Activated T-cell treated with anti-CD3 and anti-CD28 coated beads, Interleukin-2, amount 50 U/mL, for 4 hours (primary cell): ENCODE measurements at regions not wholly inside any gene's neighbourhood (a gene's known extent, or its start where the extent isn't known, plus 50 kb on each side); places are given as distances from the start of the nearest gene placed in this dataset.
"Not testable (repeated sequence)": the region's sequence is repeated elsewhere in the genome, so short reads cannot be mapped to it uniquely, and the experiment has no call there.

Source experiments
- ATAC-seq, 2 donors: fragments of 200-7000 bp; cut with Tn5 transposase; one replicate each; pipeline ENCODE4 v1.10.0; 2021
- DNase-seq: peaks from one replicate; pipeline ENCODE4 v3.0.0-alpha.2; 2020
- H3K27me3 Mint-ChIP-seq: one replicate; pipeline ENCODE4 v1.8.0; 2021; ENCODE audit warnings: low read depth, mixed read lengths
- H3K36me3 Mint-ChIP-seq: one replicate; pipeline ENCODE4 v1.8.0; 2022; ENCODE audit warnings: mixed read lengths; ENCODE audit not compliant: insufficient read depth
- H3K4me1 Mint-ChIP-seq: one replicate; pipeline ENCODE4 v1.8.0; 2021; ENCODE audit warnings: low read depth, mixed read lengths
- H3K4me3 Mint-ChIP-seq: one replicate; pipeline ENCODE4 v1.8.0; 2021; ENCODE audit warnings: mild to moderate bottlenecking, moderate library complexity, mixed read lengths
- H3K9me3 Mint-ChIP-seq: one replicate; pipeline ENCODE4 v1.8.0; 2021; ENCODE audit warnings: mixed read lengths

- Mint-ChIP-seq H3K27me3 (no peaks in the 10 kb centered on the region), H3K9me3 (peaks cover 7% of the 10 kb centered on the region), H3K36me3 (no peaks in the 10 kb centered on the region), H3K4me1 (no peaks in the 10 kb centered on the region), H3K4me3 (no peak overlapping the region)
- ATAC-seq, result no peak
- DNase-seq, result no peak
These were observed 166.4 kb downstream of the TRIML1 start for GRCh38 chr4:188305690-188306089.

GRCh38 chr4:188307591-188307990 is 168.3 kb downstream of the TRIML1 start:
- Mint-ChIP-seq H3K9me3 (peaks cover 4% of the 10 kb centered on the region), H3K4me1 (no peaks in the 10 kb centered on the region), H3K4me3 (no peak overlapping the region), H3K36me3 (no peaks in the 10 kb centered on the region), H3K27me3 (no peaks in the 10 kb centered on the region)
- ATAC-seq, result no peak
- DNase-seq, result no peak

- H3K4me1 Mint-ChIP-seq, result no peaks in the 10 kb centered on the region
- ATAC-seq (no peak), DNase-seq (no peak)
- H3K9me3 Mint-ChIP-seq, result peaks cover 4% of the 10 kb centered on the region
- H3K27me3 Mint-ChIP-seq, result no peaks in the 10 kb centered on the region
- H3K36me3 Mint-ChIP-seq, result no peaks in the 10 kb centered on the region
- H3K4me3 Mint-ChIP-seq, result no peak overlapping the region
These were observed 168.9 kb downstream of the TRIML1 start for GRCh38 chr4:188308142-188308541.

- H3K4me1 Mint-ChIP-seq, result no peaks in the 10 kb centered on the region
- H3K36me3 Mint-ChIP-seq, result no peaks in the 10 kb centered on the region
- no peak for ATAC-seq
- H3K4me3 Mint-ChIP-seq, result no peak overlapping the region
- DNase-seq, result no peak
- H3K27me3 Mint-ChIP-seq, result no peaks in the 10 kb centered on the region
- peaks cover 9% of the 10 kb centered on the region for H3K9me3 Mint-ChIP-seq
These were observed 177.2 kb downstream of the TRIML1 start for GRCh38 chr4:188316391-188316790.

- Mint-ChIP-seq H3K27me3 (no peaks in the 10 kb centered on the region), H3K9me3 (peaks cover 6% of the 10 kb centered on the region), H3K36me3 (no peaks in the 10 kb centered on the region), H3K4me1 (no peaks in the 10 kb centered on the region), H3K4me3 (no peak overlapping the region)
- no peak for DNase-seq
- no peak for ATAC-seq
These were observed 189.7 kb downstream of the TRIML1 start for GRCh38 chr4:188328966-188329365.

- Mint-ChIP-seq H3K36me3 (no peaks in the 10 kb centered on the region), H3K27me3 (no peaks in the 10 kb centered on the region), H3K4me1 (no peaks in the 10 kb centered on the region), H3K4me3 (no peak overlapping the region), H3K9me3 (peaks cover 6% of the 10 kb centered on the region)
- ATAC-seq, result no peak
- no peak for DNase-seq
These were observed 190.3 kb downstream of the TRIML1 start for GRCh38 chr4:188329521-188329920.

GRCh38 chr4:188332265-188332664 is 193.0 kb downstream of the TRIML1 start:
- H3K36me3 Mint-ChIP-seq, result no peaks in the 10 kb centered on the region
- DNase-seq, result no peak
- no peaks in the 10 kb centered on the region for H3K27me3 Mint-ChIP-seq
- no peaks in the 10 kb centered on the region for H3K4me1 Mint-ChIP-seq
- no peak overlapping the region for H3K4me3 Mint-ChIP-seq
- H3K9me3 Mint-ChIP-seq, result peaks cover 14% of the 10 kb centered on the region
- ATAC-seq, result no peak

GRCh38 chr4:188336891-188337290 is 197.7 kb downstream of the TRIML1 start:
- DNase-seq, result no peak
- H3K27me3 Mint-ChIP-seq, result no peaks in the 10 kb centered on the region
- no peaks in the 10 kb centered on the region for H3K36me3 Mint-ChIP-seq
- H3K4me3 Mint-ChIP-seq, result no peak overlapping the region
- H3K9me3 Mint-ChIP-seq, result peaks cover 15% of the 10 kb centered on the region
- no peak for ATAC-seq
- H3K4me1 Mint-ChIP-seq, result no peaks in the 10 kb centered on the region

GRCh38 chr4:188341428-188341827 is 202.2 kb downstream of the TRIML1 start:
- Mint-ChIP-seq H3K27me3 (no peaks in the 10 kb centered on the region), H3K9me3 (peaks cover 18% of the 10 kb centered on the region), H3K4me1 (no peaks in the 10 kb centered on the region), H3K4me3 (no peak overlapping the region), H3K36me3 (no peaks in the 10 kb centered on the region)
- DNase-seq, result no peak
- ATAC-seq, result no peak

- H3K27me3 Mint-ChIP-seq, result no peaks in the 10 kb centered on the region
- H3K4me1 Mint-ChIP-seq, result no peaks in the 10 kb centered on the region
- H3K36me3 Mint-ChIP-seq, result no peaks in the 10 kb centered on the region
- no peak for DNase-seq
- peaks cover 22% of the 10 kb centered on the region for H3K9me3 Mint-ChIP-seq
- ATAC-seq, result no peak
- H3K4me3 Mint-ChIP-seq, result no peak overlapping the region
These were observed 207.0 kb downstream of the TRIML1 start for GRCh38 chr4:188346171-188346809.

- no peak overlapping the region for H3K4me3 Mint-ChIP-seq
- H3K9me3 Mint-ChIP-seq, result peaks cover 25% of the 10 kb centered on the region
- DNase-seq (no peak), ATAC-seq (no peak)
- no peaks in the 10 kb centered on the region for H3K4me1 Mint-ChIP-seq
- H3K27me3 Mint-ChIP-seq, result no peaks in the 10 kb centered on the region
- no peaks in the 10 kb centered on the region for H3K36me3 Mint-ChIP-seq
These were observed 208.1 kb downstream of the TRIML1 start for GRCh38 chr4:188347339-188347738.

- not testable (repeated sequence) for ATAC-seq, H3K4me1 Mint-ChIP-seq, DNase-seq, H3K4me3 Mint-ChIP-seq, H3K36me3 Mint-ChIP-seq, H3K27me3 Mint-ChIP-seq
- H3K9me3 Mint-ChIP-seq, result peaks cover 30% of the 10 kb centered on the region
These were observed 210.3 kb downstream of the TRIML1 start for GRCh38 chr4:188349569-188349968.

- Mint-ChIP-seq H3K4me3 (no peak overlapping the region), H3K27me3 (no peaks in the 10 kb centered on the region), H3K4me1 (no peaks in the 10 kb centered on the region), H3K9me3 (peaks cover 12% of the 10 kb centered on the region), H3K36me3 (no peaks in the 10 kb centered on the region)
- no peak for DNase-seq
- no peak for ATAC-seq
These were observed 224.0 kb downstream of the TRIML1 start for GRCh38 chr4:188363196-188363595.

GRCh38 chr4:188370777-188371176 is 231.5 kb downstream of the TRIML1 start:
- H3K4me1 Mint-ChIP-seq, result no peaks in the 10 kb centered on the region
- ATAC-seq (no peak), DNase-seq (no peak)
- no peak overlapping the region for H3K4me3 Mint-ChIP-seq
- no peaks in the 10 kb centered on the region for H3K36me3 Mint-ChIP-seq
- H3K9me3 Mint-ChIP-seq, result peaks cover 13% of the 10 kb centered on the region
- no peaks in the 10 kb centered on the region for H3K27me3 Mint-ChIP-seq

- ATAC-seq (no peak), DNase-seq (no peak)
- no peaks in the 10 kb centered on the region for H3K4me1 Mint-ChIP-seq
- H3K9me3 Mint-ChIP-seq, result peaks cover 18% of the 10 kb centered on the region
- H3K27me3 Mint-ChIP-seq, result no peaks in the 10 kb centered on the region
- no peaks in the 10 kb centered on the region for H3K36me3 Mint-ChIP-seq
- H3K4me3 Mint-ChIP-seq, result no peak overlapping the region
These were observed 232.8 kb downstream of the TRIML1 start for GRCh38 chr4:188372058-188372457.

- Mint-ChIP-seq H3K9me3 (peaks cover 18% of the 10 kb centered on the region), H3K36me3 (no peaks in the 10 kb centered on the region), H3K4me1 (no peaks in the 10 kb centered on the region), H3K4me3 (no peak overlapping the region), H3K27me3 (no peaks in the 10 kb centered on the region)
- ATAC-seq (no peak), DNase-seq (no peak)
These were observed 233.6 kb downstream of the TRIML1 start for GRCh38 chr4:188372829-188373228.
